Activated T-cell treated with anti-CD3 and anti-CD28 coated beads, Interleukin-2, amount 50 U/mL, for 24 hours (primary cell): ENCODE measurements at regions not wholly inside any gene's neighbourhood (a gene's known extent, or its start where the extent isn't known, plus 50 kb on each side); places are given as distances from the start of the nearest gene placed in this dataset.

ENCODE experiments used
- DNase-seq: peaks from one replicate; pipeline ENCODE4 v3.0.0-alpha.2; 2020
- H3K27ac Mint-ChIP-seq: 2 replicates; pipeline ENCODE4 v1.8.0; 2020; ENCODE audit warnings: mild to moderate bottlenecking, mixed read lengths
- H3K27me3 Mint-ChIP-seq: 2 replicates; pipeline ENCODE4 v1.8.0; 2020; ENCODE audit warnings: mixed read lengths
- H3K36me3 Mint-ChIP-seq: 2 replicates; pipeline ENCODE4 v1.8.0; 2020; ENCODE audit warnings: low read depth, mixed read lengths
- H3K4me1 Mint-ChIP-seq: 2 replicates; pipeline ENCODE4 v1.8.0; 2020; ENCODE audit warnings: low read depth, mixed read lengths
- H3K4me3 Mint-ChIP-seq: 2 replicates; pipeline ENCODE4 v1.8.0; 2020; ENCODE audit warnings: mild to moderate bottlenecking, moderate library complexity, mixed read lengths
- H3K9me3 Mint-ChIP-seq: 2 replicates; pipeline ENCODE4 v1.8.0; 2020; ENCODE audit warnings: mixed read lengths

- Mint-ChIP-seq H3K4me1 (no peaks in the 10 kb centered on the region), H3K36me3 (no peaks in the 10 kb centered on the region), H3K4me3 (no peak overlapping the region), H3K9me3 (peaks cover 3% of the 10 kb centered on the region), H3K27me3 (no peaks in the 10 kb centered on the region), H3K27ac (no peak overlapping the region)
- no peak for DNase-seq
Observed at GRCh38 chr6:95071464-95071863, 505.9 kb upstream of the MANEA start.

GRCh38 chr6:95078457-95078856 lies 498.9 kb upstream of the MANEA start:
- H3K27ac Mint-ChIP-seq, result no peak overlapping the region
- H3K4me1 Mint-ChIP-seq, result no peaks in the 10 kb centered on the region
- H3K27me3 Mint-ChIP-seq, result no peaks in the 10 kb centered on the region
- H3K36me3 Mint-ChIP-seq, result no peaks in the 10 kb centered on the region
- DNase-seq, result no peak
- H3K4me3 Mint-ChIP-seq, result no peak overlapping the region
- no peaks in the 10 kb centered on the region for H3K9me3 Mint-ChIP-seq

GRCh38 chr6:95081231-95081630 lies 496.1 kb upstream of the MANEA start:
- no peak overlapping the region for H3K4me3 Mint-ChIP-seq
- no peaks in the 10 kb centered on the region for H3K27me3 Mint-ChIP-seq
- H3K9me3 Mint-ChIP-seq, result no peaks in the 10 kb centered on the region
- H3K4me1 Mint-ChIP-seq, result no peaks in the 10 kb centered on the region
- H3K36me3 Mint-ChIP-seq, result no peaks in the 10 kb centered on the region
- no peak for DNase-seq
- no peak overlapping the region for H3K27ac Mint-ChIP-seq

- H3K36me3 Mint-ChIP-seq, result no peaks in the 10 kb centered on the region
- no peaks in the 10 kb centered on the region for H3K4me1 Mint-ChIP-seq
- H3K27me3 Mint-ChIP-seq, result no peaks in the 10 kb centered on the region
- no peak overlapping the region for H3K27ac Mint-ChIP-seq
- DNase-seq, result no peak
- no peaks in the 10 kb centered on the region for H3K9me3 Mint-ChIP-seq
- no peak overlapping the region for H3K4me3 Mint-ChIP-seq
Observed at GRCh38 chr6:95081949-95082348, 495.4 kb upstream of the MANEA start.

- DNase-seq, result no peak
- Mint-ChIP-seq H3K4me3 (no peak overlapping the region), H3K4me1 (no peaks in the 10 kb centered on the region), H3K36me3 (no peaks in the 10 kb centered on the region), H3K27me3 (no peaks in the 10 kb centered on the region), H3K9me3 (no peaks in the 10 kb centered on the region), H3K27ac (no peak overlapping the region)
Observed at GRCh38 chr6:95083506-95083905, 493.8 kb upstream of the MANEA start.

- Mint-ChIP-seq H3K36me3 (no peaks in the 10 kb centered on the region), H3K9me3 (no peaks in the 10 kb centered on the region), H3K4me3 (no peak overlapping the region), H3K4me1 (no peaks in the 10 kb centered on the region), H3K27me3 (no peaks in the 10 kb centered on the region), H3K27ac (no peak overlapping the region)
- no peak for DNase-seq
Observed at GRCh38 chr6:95084867-95085266, 492.5 kb upstream of the MANEA start.

- Mint-ChIP-seq H3K36me3 (no peaks in the 10 kb centered on the region), H3K9me3 (no peaks in the 10 kb centered on the region), H3K4me1 (no peaks in the 10 kb centered on the region), H3K27ac (no peak overlapping the region), H3K27me3 (no peaks in the 10 kb centered on the region), H3K4me3 (no peak overlapping the region)
- DNase-seq, result no peak
Observed at GRCh38 chr6:95087394-95088097, 489.8 kb upstream of the MANEA start.

GRCh38 chr6:95091823-95092436 lies 485.4 kb upstream of the MANEA start:
- no peak overlapping the region for H3K4me3 Mint-ChIP-seq
- no peak overlapping the region for H3K27ac Mint-ChIP-seq
- no peaks in the 10 kb centered on the region for H3K36me3 Mint-ChIP-seq
- no peak for DNase-seq
- H3K27me3 Mint-ChIP-seq, result no peaks in the 10 kb centered on the region
- no peaks in the 10 kb centered on the region for H3K4me1 Mint-ChIP-seq
- H3K9me3 Mint-ChIP-seq, result no peaks in the 10 kb centered on the region

- Mint-ChIP-seq H3K36me3 (no peaks in the 10 kb centered on the region), H3K27ac (no peak overlapping the region), H3K4me1 (no peaks in the 10 kb centered on the region), H3K4me3 (no peak overlapping the region), H3K27me3 (no peaks in the 10 kb centered on the region), H3K9me3 (no peaks in the 10 kb centered on the region)
- no peak for DNase-seq
Observed at GRCh38 chr6:95093154-95093553, 484.2 kb upstream of the MANEA start.

GRCh38 chr6:95094751-95095663 lies 482.3 kb upstream of the MANEA start:
- Mint-ChIP-seq H3K27me3 (no peaks in the 10 kb centered on the region), H3K9me3 (no peaks in the 10 kb centered on the region), H3K4me1 (no peaks in the 10 kb centered on the region), H3K36me3 (no peaks in the 10 kb centered on the region), H3K4me3 (no peak overlapping the region), H3K27ac (no peak overlapping the region)
- no peak for DNase-seq

- no peak for DNase-seq
- H3K27me3 Mint-ChIP-seq, result no peaks in the 10 kb centered on the region
- no peaks in the 10 kb centered on the region for H3K36me3 Mint-ChIP-seq
- H3K27ac Mint-ChIP-seq, result no peak overlapping the region
- no peaks in the 10 kb centered on the region for H3K9me3 Mint-ChIP-seq
- no peaks in the 10 kb centered on the region for H3K4me1 Mint-ChIP-seq
- H3K4me3 Mint-ChIP-seq, result no peak overlapping the region
Observed at GRCh38 chr6:95095855-95096254, 481.5 kb upstream of the MANEA start.

- H3K27me3 Mint-ChIP-seq, result no peaks in the 10 kb centered on the region
- no peaks in the 10 kb centered on the region for H3K36me3 Mint-ChIP-seq
- no peaks in the 10 kb centered on the region for H3K4me1 Mint-ChIP-seq
- no peaks in the 10 kb centered on the region for H3K9me3 Mint-ChIP-seq
- no peak overlapping the region for H3K27ac Mint-ChIP-seq
- DNase-seq, result no peak
- no peak overlapping the region for H3K4me3 Mint-ChIP-seq
Observed at GRCh38 chr6:95099410-95099809, 477.9 kb upstream of the MANEA start.

GRCh38 chr6:95109212-95109611 lies 468.1 kb upstream of the MANEA start:
- Mint-ChIP-seq H3K4me1 (no peaks in the 10 kb centered on the region), H3K4me3 (no peak overlapping the region), H3K9me3 (peaks cover 3% of the 10 kb centered on the region), H3K36me3 (no peaks in the 10 kb centered on the region), H3K27ac (no peak overlapping the region), H3K27me3 (no peaks in the 10 kb centered on the region)
- DNase-seq, result no peak

- H3K9me3 Mint-ChIP-seq, result peaks cover 3% of the 10 kb centered on the region
- no peak for DNase-seq
- no peak overlapping the region for H3K4me3 Mint-ChIP-seq
- H3K27me3 Mint-ChIP-seq, result no peaks in the 10 kb centered on the region
- H3K27ac Mint-ChIP-seq, result no peak overlapping the region
- no peaks in the 10 kb centered on the region for H3K36me3 Mint-ChIP-seq
- no peaks in the 10 kb centered on the region for H3K4me1 Mint-ChIP-seq
Observed at GRCh38 chr6:95110767-95111166, 466.6 kb upstream of the MANEA start.

GRCh38 chr6:95117236-95117635 lies 460.1 kb upstream of the MANEA start:
- Mint-ChIP-seq H3K9me3 (peaks cover 4% of the 10 kb centered on the region), H3K4me1 (no peaks in the 10 kb centered on the region), H3K4me3 (no peak overlapping the region), H3K27ac (no peak overlapping the region), H3K36me3 (no peaks in the 10 kb centered on the region), H3K27me3 (no peaks in the 10 kb centered on the region)
- no peak for DNase-seq
